ENCODE measurements at regions not wholly inside any gene's neighbourhood (a gene's known extent, or its start where the extent isn't known, plus 50 kb on each side); places are given as distances from the start of the nearest gene placed in this dataset.

- TF ChIP-seq CTCF (IDR thresholded peaks at IDR 0.05), result no peak
- no peak for TF ChIP-seq POLR2A (IDR thresholded peaks at IDR 0.05)
- Histone ChIP-seq H3K4me1 (replicated peaks in 1 of 2) (no peaks in the 10 kb centered on the region), H3K27ac (no peak overlapping the region), H3K36me3 (replicated peaks in 1 of 2) (no peaks in the 10 kb centered on the region), H3K27me3 (no peaks in the 10 kb centered on the region), H3K4me3 (no peak overlapping the region), H3K9me3 (replicated peaks in 1 of 3) (peaks cover 0 to 4% (median 0%) of the 10 kb centered on the region in 3 donors)
- intact Hi-C loops (cut with DNase I), result no loop called here
- 69 to 78% (median 73%) methylated on average over 1 of the region's 1 CpG for WGBS, 4 donors
- no peak for DNase-seq
These were observed 297.0 kb upstream of the PCDH20 start for GRCh38 chr13:61712621-61713020.

- H3K9me3 ChIP-seq (replicated peaks in 1 of 3), result no peaks in the 10 kb centered on the region
- H3K4me3 ChIP-seq, result no peak overlapping the region
- H3K27me3 ChIP-seq, result no peaks in the 10 kb centered on the region
- no peaks in the 10 kb centered on the region for H3K4me1 ChIP-seq (replicated peaks in 1 of 2)
- TF ChIP-seq CTCF (IDR thresholded peaks at IDR 0.05), result no peak
- no peak for TF ChIP-seq POLR2A (IDR thresholded peaks at IDR 0.05)
- intact Hi-C loops (cut with DNase I), result no loop called here
- no peak for DNase-seq
- no peak overlapping the region for H3K27ac ChIP-seq
- H3K36me3 ChIP-seq (replicated peaks in 1 of 2), result no peaks in the 10 kb centered on the region
- 86 to 100% (median 98%) methylated on average over 1 of the region's 1 CpG for WGBS, 4 donors
These were observed 293.6 kb upstream of the PCDH20 start for GRCh38 chr13:61709258-61709657.

GRCh38 chr13:61706899-61707298 is 291.2 kb upstream of the PCDH20 start:
- TF ChIP-seq CTCF (IDR thresholded peaks at IDR 0.05) (no peak), POLR2A (IDR thresholded peaks at IDR 0.05) (no peak)
- H3K4me1 ChIP-seq (replicated peaks in 1 of 2), result no peaks in the 10 kb centered on the region
- H3K9me3 ChIP-seq (replicated peaks in 1 of 3), result no peaks in the 10 kb centered on the region
- no peaks in the 10 kb centered on the region for H3K27me3 ChIP-seq
- no peak overlapping the region for H3K4me3 ChIP-seq
- intact Hi-C loops (cut with DNase I), result no loop called here
- H3K36me3 ChIP-seq (replicated peaks in 1 of 2), result no peaks in the 10 kb centered on the region
- WGBS, 4 donors, result 55 to 76% (median 66%) methylated on average over 2 of the region's 2 CpGs
- no peak overlapping the region for H3K27ac ChIP-seq
- DNase-seq, result no peak

- Histone ChIP-seq H3K27me3 (no peaks in the 10 kb centered on the region), H3K9me3 (replicated peaks in 1 of 3) (no peaks in the 10 kb centered on the region), H3K4me1 (replicated peaks in 1 of 2) (no peaks in the 10 kb centered on the region), H3K27ac (no peak overlapping the region), H3K36me3 (replicated peaks in 1 of 2) (no peaks in the 10 kb centered on the region), H3K4me3 (no peak overlapping the region)
- no peak for TF ChIP-seq CTCF (IDR thresholded peaks at IDR 0.05)
- TF ChIP-seq POLR2A (IDR thresholded peaks at IDR 0.05), result no peak
- WGBS, 4 donors, result 63 to 86% (median 73%) methylated on average over 2 of the region's 2 CpGs
- intact Hi-C loops (cut with DNase I), result no loop called here
- DNase-seq, result no peak
These were observed 285.0 kb upstream of the PCDH20 start for GRCh38 chr13:61700620-61701019.
